Naive thymus-derived CD8-positive, alpha-beta T cell (primary cell): ENCODE measurements at regions not wholly inside any gene's neighbourhood (a gene's known extent, or its start where the extent isn't known, plus 50 kb on each side); places are given as distances from the start of the nearest gene placed in this dataset.

ENCODE experiments used
- ATAC-seq, 2 donors: fragments of 150-1000 bp; cut with Tn5 transposase in 1 of 2; sonication (Bioruptor Pico), chemical (Tn5 transposase) in 1 of 2; 1 replicate in 1 of 2; 2 replicates in 1 of 2; pipeline ENCODE4 v1.10.0; 2021; ENCODE audit warnings: mild to moderate bottlenecking in 2 of 2, moderate library complexity in 2 of 2
- POLR2A ChIA-PET: fragments of 350-600 bp; sonication (Branson Sonifier 250); formaldehyde crosslinking; loops from one replicate; lab custom pipeline; 2021; ENCODE audit warnings: antibody characterized with exemption; lab: Charles Lee
- DNase-seq, 10 donors: peaks; one replicate each; pipeline versions ENCODE4 v3.0.0 to v3.0.0-alpha.2; 2020 to 2022
- H3K27ac Mint-ChIP-seq, 10 donors: one replicate each; pipeline ENCODE4 v1.8.0; 2020 to 2022; ENCODE audit warnings: mild to moderate bottlenecking in 10 of 10, mixed read lengths in 10 of 10, moderate library complexity in 4 of 10, inconsistent platforms in 1 of 10
- H3K27me3 Mint-ChIP-seq, 5 donors: one replicate each; pipeline ENCODE4 v1.8.0; 2021 to 2022; ENCODE audit warnings: mixed read lengths in 5 of 5
- H3K36me3 Mint-ChIP-seq, 3 donors: one replicate each; pipeline ENCODE4 v1.8.0; 2020 to 2022; ENCODE audit warnings: mixed read lengths in 3 of 3, mild to moderate bottlenecking in 2 of 3, inconsistent platforms in 1 of 3
- H3K4me1 Mint-ChIP-seq, 4 donors: one replicate each; pipeline ENCODE4 v1.8.0; 2021 to 2022; ENCODE audit warnings: mixed read lengths in 4 of 4
- H3K4me3 Mint-ChIP-seq, 10 donors: one replicate each; pipeline ENCODE4 v1.8.0; 2020 to 2022; ENCODE audit warnings: mild to moderate bottlenecking in 10 of 10, mixed read lengths in 10 of 10, moderate library complexity in 6 of 10, inconsistent platforms in 1 of 10
- H3K9me3 Mint-ChIP-seq, 9 donors: one replicate each; pipeline ENCODE4 v1.8.0; 2020 to 2022; ENCODE audit warnings: mixed read lengths in 9 of 9, mild to moderate bottlenecking in 3 of 9, inconsistent platforms in 1 of 9, moderate library complexity in 1 of 9

DNA sequence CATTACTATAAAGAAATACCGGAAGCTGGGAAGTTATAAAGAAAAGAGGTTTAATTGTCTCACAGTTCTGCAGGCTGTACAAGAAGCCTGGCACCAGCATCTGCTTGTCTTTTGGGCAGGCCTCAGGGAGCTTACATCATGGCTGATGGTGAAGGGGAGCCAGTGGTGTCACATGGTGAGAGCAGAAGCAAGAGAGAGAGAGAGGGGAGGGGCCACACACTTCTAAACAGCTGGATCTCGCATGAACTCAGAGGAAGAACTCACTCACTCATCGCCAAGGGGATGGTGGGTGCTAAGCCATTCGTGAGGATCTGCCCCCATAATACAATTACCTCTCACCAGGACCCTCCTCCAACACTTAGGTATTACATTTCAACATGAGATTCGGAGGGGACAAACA lies 51.8 kb upstream of the ANKRD34C start:
- POLR2A ChIA-PET = no interaction called here
- peaks cover 0 to 23% (median 2%) of the 10 kb centered on the region in 3 donors for H3K36me3 Mint-ChIP-seq
- ATAC-seq = no peak
- peaks cover 2 to 40% (median 26%) of the 10 kb centered on the region in 9 donors for H3K9me3 Mint-ChIP-seq
- no peak overlapping the region for H3K27ac Mint-ChIP-seq
- H3K27me3 Mint-ChIP-seq = peaks cover 8 to 36% (median 18%) of the 10 kb centered on the region in 5 donors
- no peak overlapping the region for H3K4me3 Mint-ChIP-seq
- no peaks in the 10 kb centered on the region for H3K4me1 Mint-ChIP-seq
- DNase-seq = no peak

DNA sequence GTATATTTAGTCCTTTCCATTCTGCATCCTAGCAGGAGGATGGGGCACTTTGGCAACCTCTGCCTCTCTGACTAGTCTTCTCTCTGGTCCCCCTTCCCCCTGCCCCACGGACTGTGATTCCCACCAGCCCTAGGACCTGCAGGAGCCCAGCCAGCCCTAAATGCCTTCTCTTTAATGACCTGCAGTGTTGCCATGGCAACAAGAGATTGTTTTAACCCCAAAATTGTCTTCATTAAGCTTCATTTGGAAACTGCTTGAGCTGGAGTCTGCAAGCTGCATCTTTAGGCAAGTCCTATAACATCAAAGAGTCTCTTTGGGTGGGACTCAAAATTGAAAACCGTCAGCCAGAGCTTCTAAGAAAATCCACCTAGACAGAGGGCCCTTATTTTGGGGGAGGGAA lies 59.7 kb upstream of the ANKRD34C start:
- POLR2A ChIA-PET = no interaction called here
- Mint-ChIP-seq H3K27me3 (peaks cover 17 to 48% (median 31%) of the 10 kb centered on the region in 5 donors), H3K4me1 (no peaks in the 10 kb centered on the region), H3K27ac (no peak overlapping the region), H3K4me3 (no peak overlapping the region), H3K36me3 (peaks cover 0 to under 1% (median 0%) of the 10 kb centered on the region in 3 donors), H3K9me3 (peaks cover under 1 to 6% (median 3%) of the 10 kb centered on the region in 9 donors)
- DNase-seq = no peak
- ATAC-seq = no peak

DNA sequence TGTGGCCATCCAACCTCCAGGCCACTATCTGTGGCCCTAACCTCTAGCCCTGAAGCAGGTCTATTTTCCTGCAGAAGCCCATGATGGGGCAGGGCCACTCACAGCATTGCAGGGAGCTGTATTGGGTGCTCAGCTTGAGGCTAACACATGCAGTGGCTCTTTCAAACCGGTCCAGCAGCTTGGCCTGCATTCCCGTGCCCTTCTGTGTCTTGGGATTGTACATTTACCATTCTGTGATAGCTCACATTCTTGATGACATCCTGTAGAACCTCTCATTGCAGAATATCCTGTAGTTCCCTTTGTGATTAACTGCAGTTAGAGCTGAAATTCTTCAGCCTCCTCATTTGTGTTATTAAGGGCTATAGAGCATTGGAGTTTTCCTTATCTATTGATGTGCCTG lies 60.8 kb upstream of the ANKRD34C start:
- Mint-ChIP-seq H3K27me3 (peaks cover 17 to 49% (median 34%) of the 10 kb centered on the region in 5 donors), H3K4me3 (no peak overlapping the region), H3K4me1 (no peaks in the 10 kb centered on the region), H3K9me3 (peaks cover 0 to 11% (median 6%) of the 10 kb centered on the region in 9 donors), H3K27ac (no peak overlapping the region), H3K36me3 (peaks cover 0 to 5% (median 0%) of the 10 kb centered on the region in 3 donors)
- no peak for DNase-seq
- ATAC-seq = no peak
- POLR2A ChIA-PET = no interaction called here

DNA sequence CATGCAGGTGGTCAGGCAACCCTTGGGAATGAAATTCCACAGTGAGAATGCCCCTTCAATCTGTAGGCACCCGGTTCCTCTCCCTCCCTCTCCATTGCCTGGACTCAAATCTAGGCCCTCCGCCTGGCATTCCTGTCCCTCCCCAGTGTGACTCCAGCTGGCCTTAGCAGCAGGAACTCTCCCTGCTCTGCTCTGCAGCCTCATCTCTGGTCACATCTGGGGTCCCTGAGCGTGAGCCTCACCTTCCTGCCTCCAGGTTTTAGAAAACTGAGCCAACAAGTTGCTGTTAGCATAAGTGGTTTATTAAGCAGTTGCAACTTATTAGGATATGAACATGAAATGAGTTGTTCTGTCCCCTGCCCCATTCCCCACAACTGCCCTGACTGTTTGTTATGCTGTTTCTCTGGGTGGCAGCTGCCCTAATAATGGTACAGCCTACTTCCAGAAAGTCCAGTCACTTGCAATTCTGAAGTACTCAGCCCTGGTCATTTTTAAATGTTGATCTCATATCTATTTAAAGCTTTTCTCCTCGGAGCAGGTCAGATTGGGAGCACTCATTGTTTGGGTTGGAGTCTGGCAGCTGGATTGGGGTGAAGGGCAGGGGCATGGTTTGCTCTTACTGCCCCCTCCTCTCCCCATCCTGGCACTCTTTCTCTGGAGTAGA lies 63.0 kb upstream of the ANKRD34C start:
- no peak overlapping the region for H3K4me3 Mint-ChIP-seq
- peaks cover 0 to 17% (median 4%) of the 10 kb centered on the region in 9 donors for H3K9me3 Mint-ChIP-seq
- ATAC-seq (no peak), DNase-seq (no peak)
- POLR2A ChIA-PET = no interaction called here
- peaks cover 21 to 47% (median 30%) of the 10 kb centered on the region in 5 donors for H3K27me3 Mint-ChIP-seq
- peaks cover 0 to 5% (median 0%) of the 10 kb centered on the region in 3 donors for H3K36me3 Mint-ChIP-seq
- H3K27ac Mint-ChIP-seq = no peak overlapping the region
- no peaks in the 10 kb centered on the region for H3K4me1 Mint-ChIP-seq

DNA sequence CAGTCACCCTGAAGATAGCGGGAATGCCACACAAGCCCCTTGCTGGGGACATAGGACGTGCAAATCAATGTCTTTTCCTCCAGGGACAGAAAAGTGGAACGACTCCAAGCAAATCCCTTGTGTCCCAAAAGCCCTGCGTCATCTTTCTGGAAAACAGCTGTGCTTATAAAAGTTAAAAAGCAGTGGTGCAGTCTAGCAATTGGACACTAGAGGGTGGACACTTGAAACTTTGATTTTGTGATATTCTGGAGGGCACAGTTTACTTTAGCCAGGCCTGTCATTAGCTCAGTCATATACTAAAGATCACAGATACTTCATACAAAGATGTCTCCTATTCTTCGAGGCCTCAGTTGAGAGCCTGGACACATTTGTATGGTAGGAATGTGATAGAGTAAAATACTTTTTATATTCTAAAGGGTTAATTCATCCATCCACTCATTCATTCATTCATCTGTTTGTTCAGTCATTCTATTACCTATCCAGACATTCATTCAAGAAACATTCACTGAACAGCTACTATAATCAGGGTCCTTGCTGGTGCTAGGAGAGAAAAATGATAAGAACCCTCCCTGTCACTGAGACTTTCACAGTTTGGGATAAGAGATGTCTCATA lies 63.8 kb upstream of the ANKRD34C start:
- Mint-ChIP-seq H3K4me1 (no peaks in the 10 kb centered on the region), H3K4me3 (no peak overlapping the region), H3K27ac (no peak overlapping the region), H3K9me3 (peaks cover 0 to 17% (median 4%) of the 10 kb centered on the region in 9 donors), H3K36me3 (peaks cover 0 to 5% (median 0%) of the 10 kb centered on the region in 3 donors), H3K27me3 (peaks cover 22 to 50% (median 31%) of the 10 kb centered on the region in 5 donors)
- ATAC-seq (no peak), DNase-seq (no peak)
- POLR2A ChIA-PET = no interaction called here

DNA sequence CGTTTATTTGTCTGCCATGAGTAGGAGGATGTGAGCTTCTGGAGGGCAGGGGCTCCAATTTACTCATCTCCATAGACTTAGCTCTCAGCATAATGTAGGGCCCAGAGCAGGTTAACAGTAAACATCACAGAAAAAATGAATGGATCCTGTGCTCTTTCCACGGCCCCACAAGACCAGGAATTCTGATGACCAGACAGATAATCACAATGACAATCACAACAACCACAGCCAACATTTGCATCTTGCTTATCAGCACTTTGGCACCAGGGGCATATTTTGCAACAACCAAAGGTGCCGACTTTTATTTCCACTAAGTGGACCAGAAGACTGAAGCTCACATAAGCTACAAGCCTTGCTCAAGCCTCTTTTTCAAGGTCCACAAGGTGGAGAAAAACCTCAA lies 68.9 kb upstream of the ANKRD34C start:
- Mint-ChIP-seq H3K4me3 (no peak overlapping the region), H3K9me3 (peaks cover 0 to 17% (median 4%) of the 10 kb centered on the region in 9 donors), H3K27ac (no peak overlapping the region), H3K27me3 (peaks cover 32 to 70% (median 47%) of the 10 kb centered on the region in 5 donors), H3K36me3 (peaks cover 0 to 5% (median 0%) of the 10 kb centered on the region in 3 donors), H3K4me1 (peaks cover 0 to 4% (median 0%) of the 10 kb centered on the region in 4 donors)
- POLR2A ChIA-PET = no interaction called here
- no peak for DNase-seq
- ATAC-seq = no peak

DNA sequence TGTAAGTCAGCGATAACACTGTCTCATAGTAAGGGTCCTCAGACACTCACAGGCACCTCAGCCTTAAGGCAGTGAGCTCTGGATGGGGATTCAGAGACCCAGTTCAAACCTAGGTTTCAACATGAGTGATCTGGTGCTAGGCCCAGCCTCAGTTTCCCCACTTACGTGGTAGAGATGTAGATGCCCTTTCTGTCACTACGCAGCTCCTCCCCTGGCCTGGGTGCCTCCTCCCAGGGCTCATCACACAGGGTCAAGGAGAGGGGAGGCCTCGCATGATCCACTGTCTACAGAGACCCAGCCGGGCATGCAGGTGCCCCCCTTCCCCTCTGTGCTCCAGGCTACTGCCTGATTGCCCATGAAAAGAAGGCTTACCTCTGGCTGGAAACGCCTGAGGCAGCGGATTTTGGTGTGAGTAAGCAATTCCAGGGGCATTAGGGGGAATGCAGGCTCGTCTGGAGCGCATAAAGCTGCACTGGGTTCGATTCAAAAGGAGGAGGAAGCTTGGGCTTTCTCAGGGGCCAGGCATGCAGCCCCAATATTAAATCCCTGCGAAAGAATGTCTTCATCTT lies 69.8 kb upstream of the ANKRD34C start:
- Mint-ChIP-seq H3K4me3 (no peak overlapping the region), H3K4me1 (peaks cover 0 to 4% (median 0%) of the 10 kb centered on the region in 4 donors), H3K27ac (no peak overlapping the region), H3K36me3 (peaks cover 0 to 4% (median 0%) of the 10 kb centered on the region in 3 donors), H3K27me3 (peaks cover 29 to 79% (median 48%) of the 10 kb centered on the region in 5 donors), H3K9me3 (peaks cover 0 to 16% (median 4%) of the 10 kb centered on the region in 9 donors)
- no peak for DNase-seq
- ATAC-seq = no peak
- POLR2A ChIA-PET = no interaction called here

DNA sequence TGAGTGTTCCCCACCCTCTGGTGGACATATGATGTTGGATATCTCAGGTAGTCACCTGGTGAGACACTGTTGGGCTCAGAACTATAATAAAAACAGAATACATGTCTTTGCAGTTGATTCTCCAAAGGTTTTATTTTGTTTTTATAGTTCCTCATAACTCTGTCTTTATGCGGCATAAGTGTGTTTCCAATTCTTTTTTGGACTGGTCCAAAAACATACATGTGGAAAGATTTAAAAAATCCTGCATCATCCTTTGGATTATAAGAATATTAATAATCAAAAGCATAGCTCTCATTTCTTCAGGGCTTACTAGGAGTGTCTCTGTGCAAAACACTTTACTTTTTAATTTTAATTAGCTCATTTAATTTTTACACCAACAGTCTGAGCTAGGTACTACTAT lies 71.0 kb upstream of the ANKRD34C start:
- peaks cover 0 to 4% (median 0%) of the 10 kb centered on the region in 4 donors for H3K4me1 Mint-ChIP-seq

DNA sequence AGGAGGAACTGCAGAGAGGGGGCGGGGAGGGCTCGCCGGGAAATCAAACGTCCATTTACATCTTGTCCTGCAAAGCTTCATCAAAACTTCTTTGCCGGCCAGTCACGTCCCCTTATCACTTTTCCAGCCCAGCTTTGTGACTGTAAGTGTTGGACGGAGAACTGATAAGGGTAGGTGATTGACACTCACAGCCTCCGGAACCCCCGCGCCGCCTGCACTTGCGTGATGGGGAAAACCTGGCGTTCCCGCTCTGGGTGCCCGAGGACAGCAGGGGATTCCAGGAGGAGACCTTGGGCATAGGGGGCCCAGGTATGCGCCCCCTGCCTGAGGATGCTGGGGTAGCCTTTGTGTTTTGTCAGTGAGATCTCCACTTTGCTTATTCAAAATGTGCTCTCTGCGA lies 72.8 kb upstream of the ANKRD34C start:
- ATAC-seq (no peak), DNase-seq (no peak)
- H3K4me1 Mint-ChIP-seq = peaks cover 0 to 4% (median 0%) of the 10 kb centered on the region in 4 donors
- H3K4me3 Mint-ChIP-seq = no peak overlapping the region
- POLR2A ChIA-PET = no interaction called here
- H3K9me3 Mint-ChIP-seq = peaks cover 0 to 2% (median 0%) of the 10 kb centered on the region in 9 donors
- no peaks in the 10 kb centered on the region for H3K36me3 Mint-ChIP-seq
- H3K27me3 Mint-ChIP-seq = peaks cover 33 to 90% (median 53%) of the 10 kb centered on the region in 5 donors
- no peak overlapping the region for H3K27ac Mint-ChIP-seq

More for the DNA sequence above, 71.0 kb upstream of the ANKRD34C start:
- H3K4me3 Mint-ChIP-seq = no peak overlapping the region
- DNase-seq (no peak), ATAC-seq (no peak)
- peaks cover 0 to 4% (median 0%) of the 10 kb centered on the region in 9 donors for H3K9me3 Mint-ChIP-seq
- POLR2A ChIA-PET = no interaction called here
- no peak overlapping the region for H3K27ac Mint-ChIP-seq
- H3K36me3 Mint-ChIP-seq = no peaks in the 10 kb centered on the region
- peaks cover 33 to 88% (median 52%) of the 10 kb centered on the region in 5 donors for H3K27me3 Mint-ChIP-seq

DNA sequence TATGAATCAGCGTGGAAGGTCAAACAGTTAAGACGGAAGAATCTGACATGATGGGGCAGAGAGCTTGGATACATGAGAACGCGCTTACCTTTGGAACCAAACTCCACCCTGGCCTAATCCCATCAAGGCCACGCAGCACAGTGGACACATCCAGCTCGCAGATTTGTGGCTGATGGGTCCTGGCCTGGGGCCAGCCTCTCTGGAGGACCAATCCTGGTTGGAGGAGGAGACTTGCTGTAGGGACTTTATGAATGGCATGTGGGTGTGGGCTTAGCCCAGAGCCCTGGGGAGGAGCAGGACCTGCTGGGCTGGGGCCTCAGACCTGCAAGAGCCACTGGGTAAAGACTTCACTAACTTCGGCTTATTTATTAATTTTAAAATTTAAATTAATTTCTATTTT lies 73.4 kb upstream of the ANKRD34C start:
- peaks cover 0 to 4% (median 0%) of the 10 kb centered on the region in 4 donors for H3K4me1 Mint-ChIP-seq
- H3K36me3 Mint-ChIP-seq = no peaks in the 10 kb centered on the region
- H3K9me3 Mint-ChIP-seq = peaks cover 0 to 2% (median 0%) of the 10 kb centered on the region in 9 donors
- H3K4me3 Mint-ChIP-seq = no peak overlapping the region
- no peak overlapping the region for H3K27ac Mint-ChIP-seq
- POLR2A ChIA-PET = no interaction called here
- ATAC-seq = no peak
- no peak for DNase-seq
- H3K27me3 Mint-ChIP-seq = peaks cover 33 to 90% (median 52%) of the 10 kb centered on the region in 5 donors

DNA sequence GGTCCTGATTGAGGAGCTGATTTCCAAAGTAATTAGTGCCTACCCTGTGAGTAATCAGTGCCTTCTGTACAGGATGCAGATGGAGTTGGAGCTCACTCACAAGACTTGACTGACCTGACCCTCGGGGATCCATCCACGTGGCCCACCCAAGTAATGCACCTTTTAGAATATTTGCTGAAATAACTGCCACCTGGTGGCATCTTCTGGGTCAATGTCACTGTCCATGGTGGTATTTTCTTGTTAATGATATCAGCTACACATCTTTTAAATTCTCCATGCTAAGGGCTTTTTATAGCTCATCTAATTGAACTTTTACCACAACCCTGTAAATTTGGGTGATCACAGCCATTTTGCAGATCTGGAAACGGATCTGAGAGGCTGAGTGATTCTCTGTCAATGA lies 74.3 kb upstream of the ANKRD34C start:
- peaks cover 0 to 2% (median 0%) of the 10 kb centered on the region in 9 donors for H3K9me3 Mint-ChIP-seq
- POLR2A ChIA-PET = no interaction called here
- H3K4me1 Mint-ChIP-seq = peaks cover 0 to 4% (median 0%) of the 10 kb centered on the region in 4 donors
- H3K4me3 Mint-ChIP-seq = no peak overlapping the region
- no peaks in the 10 kb centered on the region for H3K36me3 Mint-ChIP-seq
- no peak for DNase-seq
- no peak overlapping the region for H3K27ac Mint-ChIP-seq
- peaks cover 27 to 83% (median 47%) of the 10 kb centered on the region in 5 donors for H3K27me3 Mint-ChIP-seq
- no peak for ATAC-seq

DNA sequence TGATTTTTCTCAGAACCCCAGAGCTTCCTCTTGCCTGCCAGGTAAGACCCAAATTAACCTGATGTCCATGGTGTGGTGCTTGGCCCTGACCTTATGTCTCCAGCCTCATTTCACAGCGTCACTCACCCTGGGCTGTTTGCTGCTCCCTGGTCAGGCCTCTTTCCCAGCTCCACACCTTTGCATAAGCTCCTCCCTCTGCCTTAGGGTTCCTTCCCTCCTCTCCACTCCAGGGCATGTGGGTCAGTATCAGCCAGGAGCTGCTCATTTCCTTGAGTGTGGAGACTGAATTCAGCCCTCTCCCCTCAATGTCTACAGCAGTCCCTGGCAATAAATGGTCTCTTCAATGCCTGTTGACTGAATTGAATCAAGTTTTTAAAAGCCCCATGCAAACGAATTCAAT lies 75.6 kb upstream of the ANKRD34C start:
- Mint-ChIP-seq H3K4me1 (peaks cover 0 to 4% (median 0%) of the 10 kb centered on the region in 4 donors), H3K27me3 (peaks cover 29 to 85% (median 44%) of the 10 kb centered on the region in 5 donors)
- no peak for ATAC-seq

More for the DNA sequence above, 75.6 kb upstream of the ANKRD34C start:
- DNase-seq = no peak
- Mint-ChIP-seq H3K27ac (no peak overlapping the region), H3K4me3 (no peak overlapping the region), H3K9me3 (no peaks in the 10 kb centered on the region), H3K36me3 (no peaks in the 10 kb centered on the region)
- POLR2A ChIA-PET = no interaction called here
